Bronchial epithelial cell (primary cell): ENCODE measurements at regions not wholly inside any gene's neighbourhood (a gene's known extent, or its start where the extent isn't known, plus 50 kb on each side); places are given as distances from the start of the nearest gene placed in this dataset.

Experiments used
- DNase-seq: peaks from one replicate; pipeline ENCODE4 v3.0.0-alpha.2; 2010; ENCODE audit warnings: low read depth
- FAIRE-seq: peaks from 2 replicates; lab custom pipeline; 2011; peaks lifted over from hg19 to GRCh38; lab: Jason Lieb, UNC
- H3K27me3 ChIP-seq: 2 replicates; pipeline ENCODE4 v1.5.1; 2011; ENCODE audit warnings: low read length; ENCODE audit not compliant: control insufficient read depth, insufficient read depth
- H3K36me3 ChIP-seq: 2 replicates; pipeline ENCODE4 v1.5.1; 2011; ENCODE audit warnings: low read length; ENCODE audit not compliant: control insufficient read depth, insufficient read depth
- H3K4me3 ChIP-seq: 2 replicates; pipeline ENCODE4 v1.5.1; 2011; ENCODE audit warnings: mild to moderate bottlenecking, low read depth, low read length, control low read depth
- CTCF ChIP-seq: IDR thresholded peaks from 2 replicates; pipeline ENCODE4 v1.5.1; 2011; ENCODE audit warnings: mild to moderate bottlenecking, moderate library complexity, low read length, control low read depth, inconsistent platforms; ENCODE audit not compliant: insufficient read depth, severe bottlenecking

- no peak for TF ChIP-seq CTCF
- DNase-seq (no peak), FAIRE-seq (no peak)
- H3K36me3 ChIP-seq = no peaks in the 10 kb centered on the region
- no peak overlapping the region for H3K4me3 ChIP-seq
- H3K27me3 ChIP-seq = no peaks in the 10 kb centered on the region
Observed at GRCh38 chr16:86458149-86458777, 52.1 kb upstream of the FOXF1 start.

- no peak for TF ChIP-seq CTCF
- H3K36me3 ChIP-seq = no peaks in the 10 kb centered on the region
- no peaks in the 10 kb centered on the region for H3K27me3 ChIP-seq
Observed at GRCh38 chr16:86459266-86459665, 51.1 kb upstream of the FOXF1 start.

More at GRCh38 chr16:86459266-86459665, 51.1 kb upstream of the FOXF1 start:
- FAIRE-seq (no peak), DNase-seq (no peak)
- H3K4me3 ChIP-seq = no peak overlapping the region
